ENCODE measurements at regions not wholly inside any gene's neighbourhood (a gene's known extent, or its start where the extent isn't known, plus 50 kb on each side); places are given as distances from the start of the nearest gene placed in this dataset.

GRCh38 chr7:94272821-94273583 is 121.7 kb upstream of the COL1A2 start:
- DNase-seq (ENCODE audit: low spot score): no peak

DNA sequence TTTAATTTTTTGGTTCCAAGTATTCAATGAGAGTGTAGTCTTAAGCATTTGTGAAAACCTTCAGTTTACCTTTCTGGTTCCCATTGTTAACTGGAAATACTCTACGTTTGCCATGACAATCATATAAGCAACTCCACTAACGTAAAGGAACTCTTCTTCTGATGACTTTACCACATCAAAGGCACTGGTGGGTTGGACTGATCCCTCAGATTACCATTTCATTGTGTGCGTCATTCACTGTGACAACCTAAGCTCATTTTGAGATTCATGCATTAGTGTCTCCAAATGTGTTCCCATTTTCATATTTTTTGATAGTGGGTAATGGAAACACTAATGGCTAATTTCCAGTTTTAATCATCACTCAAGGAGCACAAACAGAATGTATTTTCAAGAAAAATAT is 119.9 kb upstream of the COL1A2 start:
- DNase-seq (ENCODE audit: low spot score): no peak

DNA sequence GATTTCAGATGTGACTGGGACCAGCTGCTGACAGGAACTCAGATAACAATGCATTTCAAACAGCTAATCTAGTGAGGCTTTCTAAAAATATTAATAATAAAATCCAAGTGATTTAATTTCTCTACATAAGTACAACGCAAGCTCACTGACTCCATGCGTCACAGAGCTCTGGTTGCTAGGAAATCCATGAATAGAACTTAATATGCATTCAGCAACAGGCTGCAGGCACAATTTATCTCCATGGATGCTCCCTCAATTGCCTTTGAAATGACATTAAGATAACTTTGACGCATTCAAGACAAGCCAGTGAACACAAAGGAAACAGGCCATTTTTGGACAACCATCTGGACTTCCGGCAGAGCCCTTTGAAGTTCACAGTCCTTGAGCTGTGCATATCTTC is 118.7 kb upstream of the COL1A2 start:
- no peak for DNase-seq (ENCODE audit: low spot score)

DNA sequence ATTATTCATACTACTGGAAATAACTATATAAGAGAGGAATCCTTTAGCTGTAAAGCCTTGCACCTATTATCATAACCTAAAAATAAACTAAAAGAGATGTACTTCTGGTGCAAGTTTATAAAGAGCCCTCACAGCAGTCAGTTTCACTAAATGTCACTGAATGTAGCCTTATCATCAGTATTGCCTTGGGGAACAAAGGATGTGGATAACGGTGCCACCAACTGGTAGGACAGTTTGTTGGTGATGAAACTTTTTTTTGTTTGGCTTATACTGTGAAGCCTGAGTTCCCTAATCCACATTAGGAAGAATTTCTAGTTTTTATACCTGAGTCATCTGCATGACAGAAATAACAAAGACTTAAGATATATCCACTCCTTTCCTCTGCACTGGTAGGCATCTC is 117.9 kb upstream of the COL1A2 start:
- DNase-seq (ENCODE audit: low spot score): peak; percentile 54

DNA sequence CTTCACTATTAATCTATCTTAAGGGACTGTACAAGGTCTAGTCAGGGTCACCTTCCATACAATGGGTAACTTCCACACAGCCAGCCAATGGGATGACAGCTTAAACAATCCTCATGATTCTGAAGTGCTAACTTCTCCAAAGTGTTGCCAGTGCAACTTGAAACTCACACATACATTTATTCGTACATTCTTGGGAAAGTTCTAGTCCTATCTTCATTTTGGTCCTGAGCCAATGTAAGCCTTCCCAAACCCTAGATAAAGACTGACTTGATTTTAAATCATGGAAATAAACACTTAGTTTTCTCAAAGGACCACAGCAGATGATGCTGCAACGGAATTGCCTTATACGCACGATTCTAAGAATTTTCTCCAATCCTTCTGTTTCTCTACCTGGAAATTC is 117.5 kb upstream of the COL1A2 start:
- DNase-seq (ENCODE audit: low spot score): no peak

- no peak for DNase-seq (ENCODE audit: low spot score)
These were observed 113.8 kb upstream of the COL1A2 start for GRCh38 chr7:94280851-94281250.

- no peak for DNase-seq (ENCODE audit: low spot score)
These were observed 110.6 kb upstream of the COL1A2 start for GRCh38 chr7:94284104-94284503.

- DNase-seq (ENCODE audit: low spot score): no peak
These were observed 108.6 kb upstream of the COL1A2 start for GRCh38 chr7:94286111-94286510.

DNA sequence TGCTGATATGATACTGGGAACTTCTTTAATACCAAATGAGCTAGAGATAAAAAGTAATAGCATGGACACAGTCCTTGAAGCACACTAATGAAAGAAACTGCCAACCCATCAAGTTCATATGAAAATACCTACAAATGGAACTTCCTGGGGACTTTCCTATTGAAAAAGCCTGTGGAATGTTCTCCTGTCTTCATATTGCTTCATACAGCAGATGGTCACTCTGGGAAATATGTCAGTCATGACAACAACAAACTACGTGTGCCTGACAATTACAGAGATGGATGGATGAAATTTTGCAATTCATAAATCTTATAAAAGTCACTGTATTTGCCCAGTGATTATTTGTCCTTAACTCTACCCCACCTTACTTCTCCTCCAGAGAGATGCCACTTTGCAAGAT is 106.6 kb upstream of the COL1A2 start:
- no peak for DNase-seq (ENCODE audit: low spot score)

GRCh38 chr7:94289071-94289470 is 105.6 kb upstream of the COL1A2 start:
- peak; percentile 86 for DNase-seq (ENCODE audit: low spot score)

GRCh38 chr7:94294471-94295131 is 100.1 kb upstream of the COL1A2 start:
- DNase-seq (ENCODE audit: low spot score): no peak

DNA sequence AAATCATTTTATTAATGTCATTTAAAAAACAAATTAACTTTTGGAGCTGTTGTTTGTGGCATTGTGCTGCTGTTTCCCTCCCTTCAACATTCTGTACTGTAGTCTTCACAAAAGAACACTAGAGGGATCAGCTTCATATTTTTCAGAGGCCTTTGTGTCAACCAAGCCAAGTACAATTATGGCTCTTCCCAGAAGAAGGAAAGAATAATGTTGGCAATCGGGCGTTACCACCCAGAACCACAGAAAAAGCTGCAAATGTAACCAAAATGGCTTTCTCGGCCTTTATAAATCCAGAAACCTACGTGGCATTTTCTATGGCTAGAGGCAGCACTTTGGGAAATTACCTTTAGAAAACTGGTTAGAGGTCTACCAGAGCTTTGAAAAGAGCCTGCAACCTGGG is 98.8 kb upstream of the COL1A2 start:
- DNase-seq (ENCODE audit: low spot score): peak; percentile 53

DNA sequence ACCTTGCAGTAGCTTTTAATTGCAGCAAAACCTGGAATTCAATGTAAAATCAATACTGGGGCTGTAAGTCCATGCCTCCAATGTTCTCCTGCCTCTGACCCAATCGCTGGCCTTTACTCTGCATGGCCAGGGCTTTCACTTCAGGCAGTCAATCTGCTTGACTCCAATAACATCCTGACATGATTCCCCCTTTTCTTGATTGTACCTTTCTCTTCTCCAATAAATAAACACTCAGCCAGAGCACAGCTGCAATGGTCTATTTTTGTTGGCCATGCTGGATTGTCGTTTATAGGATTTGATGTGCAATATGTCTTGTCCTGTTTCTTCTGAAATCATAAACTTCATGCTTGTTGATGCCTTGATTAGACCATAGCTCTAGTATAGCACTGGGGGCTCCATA is 97.8 kb upstream of the COL1A2 start:
- DNase-seq (ENCODE audit: low spot score): no peak

GRCh38 chr7:94297397-94297838 is 97.3 kb upstream of the COL1A2 start:
- peak; percentile 77 for DNase-seq (ENCODE audit: low spot score)

DNA sequence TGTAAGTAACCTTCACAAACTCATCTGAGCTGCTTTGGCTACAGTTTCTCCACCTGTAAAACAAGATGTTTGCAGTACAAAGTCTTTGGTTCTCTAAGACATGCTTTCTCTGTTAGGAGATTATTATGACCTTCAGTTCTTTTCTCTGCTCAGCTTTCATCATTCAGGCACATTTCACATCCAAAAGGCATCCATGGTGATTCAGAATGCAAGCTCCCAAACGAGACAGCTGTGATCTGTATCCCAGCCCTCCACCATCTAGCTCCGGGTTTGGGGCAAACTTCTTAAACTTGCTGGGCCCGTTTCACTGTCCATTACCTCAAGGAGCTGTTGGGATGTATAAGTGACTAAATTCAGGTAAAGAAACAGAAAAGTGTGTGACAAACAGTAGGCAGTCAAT is 95.8 kb upstream of the COL1A2 start:
- no peak for DNase-seq (ENCODE audit: low spot score)

DNA sequence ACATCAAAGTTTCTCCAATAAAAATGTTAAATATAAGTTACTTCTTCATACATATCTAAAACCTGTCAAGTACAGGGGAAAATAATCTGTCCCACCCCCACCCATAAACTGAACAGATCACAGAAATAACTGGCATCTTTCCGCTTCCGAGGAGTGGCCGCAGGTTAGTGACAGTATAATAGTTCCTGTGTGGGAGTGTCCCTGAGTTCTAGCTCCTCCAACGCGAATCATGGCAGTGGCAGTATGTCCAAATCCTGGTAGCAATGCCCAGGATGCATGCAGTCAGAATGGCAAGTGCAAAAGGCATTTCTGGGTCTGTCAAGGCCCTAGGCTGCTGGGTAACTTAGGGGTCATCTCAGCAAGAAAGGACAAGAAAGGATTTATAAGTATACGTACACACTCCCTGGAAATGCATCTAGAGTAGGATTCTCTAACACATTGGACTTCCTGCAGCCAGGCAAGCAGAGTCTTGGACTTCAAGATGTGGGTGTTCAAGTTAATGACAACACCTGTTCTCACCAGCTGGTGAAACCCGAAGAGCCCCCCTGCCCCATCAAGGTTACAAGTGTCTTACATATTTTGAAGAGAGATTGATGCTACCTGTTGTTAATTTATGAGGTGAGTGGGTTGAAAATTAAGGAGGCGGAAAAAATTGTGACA is 94.4 kb upstream of the COL1A2 start:
- peak; percentile 40 for DNase-seq (ENCODE audit: low spot score)

GRCh38 chr7:94301024-94301586 is 93.6 kb upstream of the COL1A2 start:
- peak; percentile 95 for DNase-seq (ENCODE audit: low spot score)

GRCh38 chr7:94303118-94303517 is 91.6 kb upstream of the COL1A2 start:
- DNase-seq (ENCODE audit: low spot score): no peak

DNA sequence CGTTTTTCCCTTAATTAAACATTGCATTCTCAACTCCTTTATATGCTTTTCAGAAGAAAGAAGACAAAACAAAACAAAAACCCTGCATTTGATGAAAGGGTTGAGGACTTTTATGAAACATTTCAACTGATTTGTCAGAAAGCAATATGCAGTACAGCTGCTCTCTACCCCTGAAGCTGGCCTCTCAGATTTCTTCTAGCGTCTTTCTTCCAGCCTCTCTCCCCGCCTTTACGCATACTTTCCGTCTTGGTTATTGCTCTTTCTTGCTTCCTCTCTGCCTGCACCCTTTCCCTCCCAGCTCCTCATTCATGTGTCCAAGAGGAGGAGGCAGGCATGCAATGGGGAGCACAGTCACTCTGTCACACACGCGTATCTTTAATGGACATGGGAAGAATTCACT is 91.0 kb upstream of the COL1A2 start:
- DNase-seq (ENCODE audit: low spot score): peak; percentile 23

DNA sequence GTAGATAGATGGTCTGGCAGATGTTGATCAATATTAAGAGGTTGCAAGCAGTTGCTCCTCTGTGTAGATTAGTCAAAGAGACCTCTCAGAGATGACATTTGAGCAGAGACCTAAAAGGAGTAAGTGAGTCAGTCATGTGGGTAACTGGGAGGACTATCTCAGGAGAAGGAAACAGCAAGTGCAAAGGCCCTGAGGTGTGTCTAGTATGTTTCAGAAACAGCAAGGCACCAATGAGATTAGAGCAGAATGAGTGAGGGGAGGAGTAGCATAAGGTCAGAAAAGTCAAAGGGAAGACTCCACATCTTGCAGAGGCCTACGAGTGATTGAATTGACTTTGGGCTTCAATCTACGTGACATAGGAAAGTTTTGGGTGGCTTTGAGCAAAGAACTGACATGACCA is 89.8 kb upstream of the COL1A2 start:
- no peak for DNase-seq (ENCODE audit: low spot score)

GRCh38 chr7:94305836-94306235 is 88.9 kb upstream of the COL1A2 start:
- no peak for DNase-seq (ENCODE audit: low spot score)

DNA sequence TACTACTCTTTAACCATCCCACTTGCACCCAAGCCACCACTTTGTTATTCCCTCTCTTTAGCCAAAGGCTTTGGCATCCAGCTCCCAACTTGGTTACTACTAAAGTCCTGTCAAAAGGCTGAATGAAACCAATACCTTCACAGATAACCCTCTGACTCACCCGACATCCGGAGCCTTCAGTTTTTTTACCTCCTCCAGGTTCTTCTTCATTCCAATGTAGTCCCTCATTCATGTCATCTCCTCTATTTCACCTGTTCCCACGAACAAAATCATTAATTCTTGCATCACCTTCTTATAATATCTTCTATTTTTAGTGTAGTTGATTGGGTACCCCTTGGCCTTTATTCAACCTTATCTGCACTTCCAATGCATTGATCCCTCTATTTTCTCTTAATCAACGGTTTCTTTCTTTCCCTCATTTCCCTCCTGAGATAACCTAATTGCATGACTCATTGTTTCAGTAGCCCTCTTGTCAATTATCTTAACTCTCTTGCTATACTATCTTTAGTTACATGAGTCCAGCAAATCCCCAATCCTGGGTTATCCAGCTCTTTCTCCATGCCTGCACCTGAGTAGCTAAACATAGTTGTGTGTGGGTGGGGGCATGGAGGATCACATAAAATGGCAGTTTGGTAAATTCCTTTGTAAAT is 87.2 kb upstream of the COL1A2 start:
- no peak for DNase-seq (ENCODE audit: low spot score)
